ENCODE measurements at regions not wholly inside any gene's neighbourhood (a gene's known extent, or its start where the extent isn't known, plus 50 kb on each side); places are given as distances from the start of the nearest gene placed in this dataset.
"Not testable (repeated sequence)": the region's sequence is repeated elsewhere in the genome, so short reads cannot be mapped to it uniquely, and the experiment has no call there.

DNA sequence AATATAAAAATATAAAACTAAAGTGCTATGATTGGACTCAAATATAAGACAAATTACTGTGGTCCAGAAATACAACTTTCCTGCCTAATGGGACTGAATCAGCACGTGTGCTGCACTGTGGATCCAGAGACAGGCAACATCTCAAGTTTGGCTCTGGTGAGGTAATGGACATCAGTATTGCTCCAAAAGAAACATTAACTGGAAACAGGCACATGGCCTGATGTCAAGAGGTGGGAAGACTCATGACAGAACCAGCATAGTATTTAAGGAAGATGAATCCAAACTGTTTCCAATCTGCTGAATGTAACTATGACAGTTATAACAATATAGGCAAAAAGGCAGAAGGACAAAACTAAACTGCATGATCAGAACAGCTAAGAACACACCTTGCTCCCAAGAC, 354.6 kb downstream of the FSIP2 start:
- no peak for DNase-seq

DNA sequence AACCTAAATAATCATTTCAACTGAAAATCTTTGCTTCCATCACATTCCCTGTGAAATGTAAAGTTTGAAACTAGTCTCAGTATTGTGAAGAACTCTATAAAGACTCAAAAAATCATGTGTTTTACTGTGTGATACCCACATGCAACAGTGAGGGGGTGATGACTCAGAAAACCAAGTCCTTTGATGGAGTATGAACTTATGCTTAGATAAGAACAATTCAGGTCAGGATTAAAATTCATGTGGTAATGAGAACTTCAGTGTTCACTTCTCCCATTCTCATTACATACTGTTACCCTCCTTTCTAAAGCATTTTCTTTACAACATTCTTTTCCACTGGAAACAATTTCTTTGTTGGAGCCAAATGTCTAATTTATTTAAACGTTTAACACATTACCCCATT, 360.2 kb downstream of the FSIP2 start:
- DNase-seq = no peak

DNA sequence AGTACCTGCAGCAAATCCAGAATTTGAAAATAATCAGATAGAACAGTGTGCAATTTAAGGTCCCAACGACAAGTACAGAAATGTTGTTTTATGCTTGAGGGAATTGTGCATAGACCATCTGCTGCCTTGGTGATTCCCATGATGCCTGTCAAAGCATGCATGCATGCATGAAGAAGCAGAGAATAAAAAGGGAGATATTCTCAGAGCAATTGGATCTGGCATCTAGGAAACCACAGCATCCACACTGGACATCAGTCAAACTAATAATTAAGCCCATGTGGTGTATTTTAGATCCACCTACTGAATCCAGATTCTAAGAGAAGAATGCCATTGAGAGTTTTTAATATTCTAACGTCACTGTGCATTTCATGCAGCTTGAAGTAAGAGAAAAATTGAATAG, 361.2 kb downstream of the FSIP2 start:
- peak; percentile 74 for DNase-seq

DNA sequence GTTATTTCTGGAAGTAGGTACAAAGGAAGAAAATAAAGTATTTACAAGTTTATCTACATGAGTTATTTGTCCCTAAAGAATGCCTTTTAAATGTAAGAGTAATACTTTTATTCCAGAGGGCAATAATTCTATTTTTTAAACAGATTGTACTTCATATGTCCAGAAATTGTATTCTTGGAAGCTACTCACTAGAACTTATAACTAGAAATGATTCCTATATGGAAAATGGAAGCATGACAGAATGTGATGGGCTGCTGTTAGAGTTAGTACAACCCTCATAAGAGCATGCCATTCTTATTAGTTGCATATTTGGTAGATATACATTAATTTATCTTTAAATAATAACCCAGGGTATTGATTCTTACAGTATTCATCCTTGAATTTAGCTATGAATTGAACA, 362.0 kb downstream of the FSIP2 start:
- DNase-seq = no peak

- DNase-seq = no peak
Observed at GRCh38 chr2:186101616-186102015, 363.0 kb downstream of the FSIP2 start.

GRCh38 chr2:186103276-186103675, 364.7 kb downstream of the FSIP2 start:
- DNase-seq = no peak

DNA sequence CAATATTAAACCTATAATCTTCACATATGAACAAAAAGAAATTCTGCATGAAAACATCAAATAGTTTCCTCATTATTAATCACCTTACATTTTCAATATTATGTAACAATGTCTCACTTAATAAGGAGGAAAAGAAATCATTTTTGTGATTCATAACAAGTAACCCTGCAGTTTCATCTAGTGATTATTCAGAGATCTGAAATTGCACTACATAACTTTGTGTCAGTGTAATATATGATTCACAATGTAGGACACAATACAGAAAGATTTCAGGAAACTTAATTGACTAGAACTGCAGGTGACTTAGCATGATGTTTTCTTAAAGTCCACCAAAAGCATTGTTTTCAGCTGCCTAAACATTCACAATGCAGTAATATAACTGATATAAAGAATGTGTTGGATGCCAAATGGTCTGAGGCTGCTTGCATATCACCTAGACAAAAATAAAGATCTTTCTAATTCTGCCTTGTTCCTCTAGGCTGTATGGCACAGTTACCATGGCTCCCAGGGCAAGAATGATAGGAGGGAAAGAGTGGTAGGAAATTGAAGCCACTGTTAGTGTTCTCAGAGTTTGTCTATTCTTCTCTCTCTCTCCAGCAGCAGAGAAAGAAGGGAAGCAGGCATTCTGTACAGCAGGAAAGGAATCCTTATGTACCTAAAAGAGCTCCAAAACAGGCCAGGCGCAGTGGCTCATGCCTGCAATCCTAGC, 366.6 kb downstream of the FSIP2 start:
- DNase-seq = no peak

DNA sequence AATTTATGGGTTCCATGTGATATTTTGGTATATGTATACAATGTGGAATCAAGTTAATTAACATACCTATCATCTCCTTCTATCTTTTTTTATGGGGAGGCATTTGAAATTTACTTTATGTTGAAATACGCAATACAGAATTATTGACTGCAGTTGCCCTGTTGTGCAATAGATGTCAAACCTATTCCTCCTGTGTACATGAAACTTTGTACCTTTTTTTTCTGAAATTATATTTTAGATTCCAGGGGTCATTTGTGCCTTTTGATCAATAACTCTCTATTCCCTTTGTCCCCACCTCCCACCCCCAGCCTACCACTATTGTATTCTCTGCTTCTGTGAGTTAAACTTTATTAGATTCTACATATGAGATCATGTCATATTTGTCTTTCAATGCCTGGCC, 369.9 kb downstream of the FSIP2 start:
- DNase-seq = no peak

DNA sequence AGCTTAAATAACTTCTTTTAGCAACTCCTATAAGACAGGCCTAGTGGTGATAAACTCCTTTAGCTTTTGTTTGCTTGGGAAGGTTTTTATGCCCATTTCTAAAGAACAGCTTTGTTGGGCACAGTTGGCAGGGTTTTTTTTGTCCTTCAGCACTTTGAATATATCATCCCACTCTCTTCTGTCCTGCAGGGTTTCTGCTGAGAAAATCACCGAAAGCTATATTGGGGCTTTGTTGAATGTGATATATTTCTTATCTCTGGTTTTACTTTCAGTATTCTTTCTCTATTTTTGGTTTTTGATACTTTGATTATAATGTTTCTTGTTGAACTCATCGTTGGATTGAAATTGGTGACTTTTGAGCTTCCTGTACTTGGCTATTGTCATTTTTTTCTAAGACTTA, 372.8 kb upstream of the ZC3H15 start:
- DNase-seq = no peak

DNA sequence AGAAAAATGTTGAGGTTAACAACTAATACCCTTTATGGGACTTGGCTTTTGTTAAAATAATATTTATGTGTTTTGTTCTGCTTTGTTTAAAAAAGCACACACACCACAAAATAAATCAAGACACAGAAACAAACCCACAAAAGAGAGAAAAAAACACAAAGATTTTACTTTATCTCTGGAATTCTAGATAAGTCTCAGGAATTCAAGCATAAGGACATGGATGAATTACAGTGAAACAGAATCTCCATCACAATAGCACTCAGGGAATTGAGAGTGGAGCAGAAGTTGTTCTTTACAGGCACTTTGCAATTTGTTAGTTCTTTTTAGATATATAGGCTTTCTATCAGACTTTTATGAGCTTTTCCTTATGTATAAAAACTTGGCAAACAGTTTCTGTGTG, 360.9 kb upstream of the ZC3H15 start:
- no peak for DNase-seq

GRCh38 chr2:186125625-186126024, 360.4 kb upstream of the ZC3H15 start:
- DNase-seq = no peak

DNA sequence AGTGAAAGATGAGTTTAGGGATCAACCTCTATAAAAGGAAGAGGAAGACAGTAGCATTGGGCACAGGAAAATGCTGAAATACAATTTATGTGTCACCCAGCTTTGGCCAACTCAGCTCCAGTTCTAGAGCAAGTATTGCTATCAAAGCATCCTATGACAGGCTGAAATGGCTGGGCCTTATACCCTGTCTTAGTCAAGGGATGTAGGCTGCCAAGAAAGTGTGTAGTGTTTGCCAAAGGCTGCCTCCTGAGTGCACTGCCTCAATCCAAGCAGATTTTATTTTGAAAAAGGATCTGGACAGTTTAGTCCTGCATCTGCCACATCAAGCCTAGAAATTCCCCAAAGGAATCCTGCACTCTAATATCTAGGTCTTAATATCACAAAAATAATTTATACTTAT, 359.9 kb upstream of the ZC3H15 start:
- DNase-seq = no peak

- DNase-seq = peak; percentile 42
Observed at GRCh38 chr2:186129767-186130581, 356.1 kb upstream of the ZC3H15 start.

DNA sequence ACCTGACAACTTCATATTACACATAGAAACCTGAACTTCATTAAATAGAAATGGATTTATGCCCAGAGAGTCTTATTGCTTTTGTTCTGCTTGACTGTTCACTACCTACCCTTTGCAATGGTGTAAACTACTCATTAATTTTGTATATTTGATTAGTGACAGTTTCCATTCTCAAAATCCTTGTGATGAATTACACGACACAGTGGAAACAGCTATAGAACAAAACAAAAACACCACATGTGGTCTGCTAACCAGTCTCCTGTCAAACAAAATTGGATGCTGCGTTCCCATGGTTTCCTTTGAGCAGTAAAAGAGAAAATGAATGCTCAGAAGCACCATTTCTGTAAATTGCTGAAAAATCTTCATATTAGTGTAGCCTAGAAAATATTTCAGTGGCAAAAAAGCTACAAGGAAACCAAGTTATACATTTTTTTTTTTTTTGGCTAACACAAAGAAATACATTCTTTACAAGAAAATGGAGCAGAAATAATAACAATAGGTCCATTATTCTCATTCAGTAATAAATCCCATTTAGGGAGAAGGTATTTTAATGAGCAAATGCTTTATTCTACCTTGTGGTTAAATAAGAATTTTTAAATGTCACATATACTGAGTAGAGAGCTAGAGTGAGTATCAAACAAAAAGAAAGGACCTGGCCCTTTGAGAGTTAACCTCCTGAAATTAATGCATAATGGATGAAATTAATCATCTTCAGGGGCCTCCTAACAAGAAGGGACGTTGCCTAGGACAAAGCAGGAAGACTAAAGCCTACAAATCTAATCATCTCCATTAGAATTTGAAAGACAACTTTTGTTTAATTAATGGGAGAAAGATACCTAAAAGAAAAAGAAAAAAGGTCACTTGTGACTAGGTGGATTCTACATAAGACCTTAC, 355.1 kb upstream of the ZC3H15 start:
- peak; percentile 73 for DNase-seq

DNA sequence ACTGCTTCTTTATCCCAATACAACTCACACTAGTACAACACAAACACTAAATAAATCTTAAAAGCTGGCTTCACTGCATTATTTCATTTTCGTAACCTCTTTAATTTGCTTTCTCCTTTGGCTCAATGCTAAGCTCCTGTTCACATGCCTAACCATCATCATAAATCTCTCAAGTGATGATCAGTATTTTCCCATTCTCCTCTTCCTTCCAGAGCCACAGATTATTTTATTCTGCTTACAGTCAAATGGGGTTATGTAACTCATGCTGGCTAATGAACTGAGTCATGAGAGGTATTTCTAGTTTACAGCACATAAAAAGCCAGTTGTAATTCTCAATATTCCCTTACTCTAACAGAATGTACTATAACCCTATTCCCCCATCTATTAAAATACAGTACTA, 350.4 kb upstream of the ZC3H15 start:
- no peak for DNase-seq

GRCh38 chr2:186136860-186137259, 349.2 kb upstream of the ZC3H15 start:
- DNase-seq = no peak

- DNase-seq = no peak
Observed at GRCh38 chr2:186138845-186139244, 347.2 kb upstream of the ZC3H15 start.

DNA sequence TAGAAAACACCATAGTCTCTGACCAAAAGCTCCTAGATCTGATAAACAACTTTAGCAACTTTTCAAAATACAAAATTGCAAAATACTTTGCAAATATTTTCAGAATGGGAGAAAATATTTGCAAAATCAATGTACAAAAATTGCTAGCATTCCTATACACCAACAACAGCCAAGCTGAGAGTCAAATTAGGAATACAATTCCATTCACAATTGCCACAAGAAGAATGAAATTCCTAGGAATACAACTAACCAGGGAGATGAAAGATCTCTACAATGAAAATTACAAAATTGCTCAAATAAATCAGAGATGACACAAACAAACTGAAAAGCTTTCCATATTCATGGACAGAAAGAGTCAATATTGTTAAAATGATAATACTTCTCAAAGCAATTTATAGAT, 327.0 kb upstream of the ZC3H15 start:
- DNase-seq = no peak

DNA sequence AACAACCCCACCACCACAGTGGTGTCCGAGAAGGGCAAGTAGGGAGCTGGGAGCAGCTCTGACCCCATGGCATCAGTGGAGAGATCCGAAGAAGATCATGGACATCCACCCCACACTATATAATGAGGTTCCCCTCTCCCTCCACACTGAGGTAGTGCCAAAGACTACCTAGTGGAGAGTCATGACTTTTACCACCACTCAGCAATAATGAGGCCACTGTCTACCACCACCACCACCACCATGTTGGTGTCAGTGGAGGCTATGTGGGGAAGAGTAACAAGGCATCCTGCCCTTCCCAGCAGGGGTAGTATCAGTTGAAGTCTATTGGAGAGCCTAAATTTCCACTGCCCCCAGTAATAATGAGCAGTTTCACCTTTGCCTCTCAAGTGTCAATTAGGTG, 321.7 kb upstream of the ZC3H15 start:
- DNase-seq = no peak

GRCh38 chr2:186170693-186171092, 315.4 kb upstream of the ZC3H15 start:
- DNase-seq = no peak

- no peak for DNase-seq
Observed at GRCh38 chr2:186181625-186182024, 304.4 kb upstream of the ZC3H15 start.

DNA sequence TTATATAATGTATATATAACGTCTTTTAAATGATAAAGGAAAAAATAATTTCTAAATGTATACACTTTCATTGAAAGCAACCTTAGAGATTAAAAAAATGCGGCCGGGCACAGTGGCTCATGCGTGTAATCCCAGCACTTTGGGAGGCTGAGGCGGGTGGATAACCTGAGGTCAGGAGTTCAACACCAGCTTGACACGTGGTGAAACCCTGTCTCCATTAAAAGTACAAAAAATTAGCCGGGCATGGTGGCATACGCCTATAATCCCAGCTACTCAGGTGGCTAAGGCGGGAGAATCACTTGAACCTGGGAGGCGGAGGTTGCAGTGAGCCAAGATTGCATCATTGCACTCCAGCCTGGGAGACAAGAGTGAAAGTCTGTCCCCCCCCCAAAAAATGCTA, 303.7 kb upstream of the ZC3H15 start:
- DNase-seq = not testable (repeated sequence)

GRCh38 chr2:186183406-186183805, 302.7 kb upstream of the ZC3H15 start:
- DNase-seq = no peak

GRCh38 chr2:186187854-186188253, 298.2 kb upstream of the ZC3H15 start:
- no peak for DNase-seq
